NK-92 (cell line): ENCODE measurements at regions not wholly inside any gene's neighbourhood (a gene's known extent, or its start where the extent isn't known, plus 50 kb on each side); places are given as distances from the start of the nearest gene placed in this dataset.

Experiments
- DNase-seq: peaks from one replicate; lab custom pipeline; 2025; ENCODE audit not compliant: unreplicated experiment; lab: John Stamatoyannopoulos, UW

- no peak for DNase-seq
These were observed 205.9 kb downstream of the AUH start for GRCh38 chr9:91155746-91156376.

DNA sequence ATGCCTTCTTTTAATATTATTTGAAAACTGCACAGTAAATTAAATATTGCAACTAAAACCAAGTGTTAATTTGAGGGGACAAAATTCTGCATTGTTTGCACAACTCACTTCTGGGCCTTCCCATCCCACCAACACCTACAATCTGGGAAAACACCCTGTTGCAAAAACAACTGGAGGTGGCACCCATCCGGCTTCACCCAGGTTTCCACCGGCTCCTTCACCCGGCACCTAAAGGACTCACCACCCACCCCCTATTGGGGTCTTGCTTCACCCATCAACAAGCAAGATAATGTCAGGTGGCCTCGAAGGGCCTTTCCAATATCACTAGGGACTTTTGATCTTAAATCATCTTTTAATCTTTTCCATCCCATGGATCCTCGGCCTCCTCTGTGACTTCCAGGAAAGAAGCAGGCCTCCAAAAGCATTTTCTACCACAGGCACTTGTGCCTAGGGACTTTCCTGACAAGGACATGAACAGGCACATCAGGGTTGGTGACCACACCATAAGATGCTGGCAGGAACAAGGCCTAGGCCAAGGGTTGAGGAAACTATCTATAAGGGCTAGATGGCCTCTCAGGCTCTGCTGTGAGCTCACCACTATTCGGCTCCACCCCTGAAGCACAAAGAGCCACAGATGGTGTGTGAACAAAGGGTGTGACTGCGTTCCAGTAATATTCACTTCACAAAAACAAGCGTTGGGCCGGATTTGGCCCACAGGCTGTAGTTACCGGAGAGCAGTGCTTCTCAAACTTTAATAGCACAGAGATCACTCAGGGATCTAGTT is 205.1 kb downstream of the AUH start:
- no peak for DNase-seq

GRCh38 chr9:91157883-91158282 is 203.8 kb downstream of the AUH start:
- no peak for DNase-seq

DNA sequence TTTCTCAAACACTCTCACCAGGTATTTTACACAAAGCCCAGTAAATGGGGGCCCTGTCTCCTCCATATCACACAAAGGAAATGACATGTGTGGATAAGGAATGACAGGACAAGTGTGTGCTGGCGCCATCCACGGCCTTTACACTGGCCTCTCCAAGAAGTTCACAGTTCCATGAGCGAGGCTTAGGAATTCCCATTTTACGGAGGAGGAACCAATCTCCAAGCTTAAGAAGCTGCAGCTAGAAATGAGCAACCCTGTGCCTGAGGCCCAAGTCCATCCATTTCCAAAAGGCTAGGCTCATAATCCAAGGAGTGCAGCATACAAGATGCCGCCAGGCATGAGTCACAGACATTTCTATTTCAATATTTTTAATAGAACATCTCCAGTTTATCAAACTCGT is 203.4 kb downstream of the AUH start:
- no peak for DNase-seq

DNA sequence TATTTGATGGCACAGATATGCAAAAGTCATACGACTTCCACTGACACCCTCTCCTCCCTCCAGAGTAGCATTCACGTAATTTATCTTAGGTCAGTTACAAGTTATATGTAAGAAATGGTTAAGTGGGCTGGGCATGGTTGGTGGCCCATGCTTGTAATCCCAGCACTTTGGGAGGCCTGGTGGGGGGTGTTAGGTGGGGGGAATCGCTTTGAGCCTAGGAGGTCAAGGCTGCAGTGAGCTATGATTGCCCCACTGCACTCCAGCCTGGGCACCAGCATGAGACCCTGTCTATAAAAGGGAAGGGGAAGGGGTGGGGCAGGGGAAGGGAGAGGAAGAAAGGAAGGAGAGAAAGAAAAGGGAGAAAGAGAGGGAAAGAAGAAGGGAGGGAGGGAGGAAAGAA is 202.8 kb downstream of the AUH start:
- no peak for DNase-seq

DNA sequence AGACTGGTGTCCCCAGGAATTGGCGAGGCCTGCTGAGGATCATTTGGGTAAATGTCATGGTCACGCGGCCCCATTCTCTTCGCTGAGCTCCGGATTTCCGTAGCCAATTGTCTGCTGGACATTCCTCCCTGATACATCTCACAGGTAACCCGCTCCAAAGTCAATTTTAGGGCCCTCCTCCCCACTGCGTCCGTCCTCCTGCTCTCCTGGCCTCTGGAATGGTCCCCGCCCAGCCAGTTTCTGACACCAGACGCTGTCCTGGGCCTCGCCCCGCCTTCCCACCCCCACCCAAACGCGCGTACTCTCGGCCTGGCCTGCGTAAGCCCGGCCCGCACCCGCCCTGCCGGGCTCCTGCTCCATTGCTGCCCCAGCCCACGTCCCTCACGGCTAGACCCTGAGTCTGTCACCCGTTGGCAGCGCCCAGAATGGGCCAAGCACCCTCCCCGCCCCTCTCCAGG is 202.0 kb downstream of the AUH start:
- DNase-seq, result no peak

- DNase-seq, result no peak
These were observed 201.5 kb downstream of the AUH start for GRCh38 chr9:91160181-91160580.

- DNase-seq, result no peak
These were observed 200.9 kb downstream of the AUH start for GRCh38 chr9:91160599-91161464.

DNA sequence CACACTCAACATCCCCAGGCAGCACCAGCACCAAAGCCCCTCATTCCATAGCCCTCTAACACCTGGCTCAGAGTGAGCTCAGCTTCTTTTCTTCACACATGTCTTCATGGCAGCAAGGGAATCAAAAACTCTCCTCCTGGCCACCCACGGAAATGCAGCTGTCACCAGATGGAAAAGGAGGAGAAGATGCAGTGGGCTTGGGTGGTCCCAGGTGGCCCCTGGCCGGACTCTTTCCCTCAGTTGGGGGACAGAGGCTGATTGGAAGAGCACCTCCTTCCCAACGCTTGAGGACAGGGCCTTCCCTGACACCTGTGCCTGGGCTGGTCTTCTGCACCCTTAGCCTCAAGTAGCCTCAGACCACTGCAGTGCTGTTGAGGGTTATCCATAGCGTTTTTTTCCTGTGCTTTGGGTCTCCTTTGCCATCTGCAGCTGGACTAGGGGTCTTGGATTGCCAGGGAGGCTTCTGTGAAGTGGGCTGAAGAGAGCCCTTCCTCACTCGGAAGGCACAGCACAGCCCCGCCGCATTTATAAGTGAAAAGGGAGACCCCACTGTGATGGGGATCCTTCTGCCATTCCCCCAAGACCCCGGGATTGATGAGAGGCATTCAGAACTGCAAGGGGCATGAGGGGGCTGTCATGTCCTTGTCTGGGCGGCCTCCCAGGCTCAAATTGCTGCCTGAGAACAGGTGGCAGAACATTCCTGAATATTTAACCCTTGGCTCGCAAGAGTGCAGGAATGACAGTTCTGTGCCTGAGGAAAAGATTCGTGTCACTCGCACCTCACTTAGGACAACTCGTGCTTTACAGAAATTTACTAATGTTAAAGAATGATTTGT is 200.0 kb downstream of the AUH start:
- no peak for DNase-seq

DNA sequence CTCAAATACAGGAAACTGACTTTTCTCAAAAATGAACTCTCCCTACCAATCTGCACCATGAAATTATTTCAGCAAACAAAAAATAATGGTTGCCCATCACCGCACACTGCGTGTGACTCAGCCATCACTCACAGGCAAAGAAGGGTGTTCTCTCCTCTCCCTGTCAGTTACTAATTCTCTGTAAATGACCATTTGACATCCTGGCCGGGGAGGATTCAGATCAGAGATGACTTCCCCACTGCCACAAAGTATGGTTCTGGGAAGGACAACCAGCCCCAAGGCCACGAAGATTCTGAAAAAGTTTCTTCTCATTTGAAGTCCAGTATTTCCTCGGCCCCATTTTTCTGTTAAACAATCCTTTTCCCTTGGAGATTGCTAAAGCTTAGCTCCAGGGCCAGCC is 199.4 kb downstream of the AUH start:
- DNase-seq, result no peak

DNA sequence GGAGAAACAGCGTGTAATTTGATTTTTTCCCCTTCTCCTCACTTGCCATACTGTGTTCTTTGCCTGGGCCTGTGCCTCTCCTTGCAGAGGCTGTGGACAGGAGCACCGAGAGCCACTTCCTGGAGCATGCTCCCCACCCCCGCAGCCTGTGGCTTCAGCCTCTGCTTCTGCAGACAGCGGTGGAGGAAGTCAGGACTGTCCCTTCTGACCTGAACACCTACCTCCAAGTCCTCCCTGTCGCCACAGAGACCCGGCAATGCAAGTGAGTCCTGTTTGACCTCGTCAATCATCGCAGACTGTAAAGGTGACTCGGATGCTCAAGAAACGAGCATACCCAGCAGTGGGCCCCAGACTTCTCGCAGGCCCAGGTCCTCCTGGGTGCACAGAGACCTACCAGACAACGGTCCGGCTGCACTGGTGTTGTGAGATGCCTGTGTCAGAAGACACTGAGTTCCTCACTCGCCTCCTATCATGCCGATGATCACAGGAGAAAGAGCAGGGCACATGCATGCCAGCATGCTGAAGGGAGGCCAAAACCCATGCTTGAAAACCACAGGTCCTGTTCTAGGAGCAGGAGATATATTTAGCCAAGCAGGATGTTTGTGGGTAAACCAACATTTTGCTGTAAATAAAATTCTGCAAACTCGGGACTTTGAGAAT is 198.8 kb downstream of the AUH start:
- no peak for DNase-seq

DNA sequence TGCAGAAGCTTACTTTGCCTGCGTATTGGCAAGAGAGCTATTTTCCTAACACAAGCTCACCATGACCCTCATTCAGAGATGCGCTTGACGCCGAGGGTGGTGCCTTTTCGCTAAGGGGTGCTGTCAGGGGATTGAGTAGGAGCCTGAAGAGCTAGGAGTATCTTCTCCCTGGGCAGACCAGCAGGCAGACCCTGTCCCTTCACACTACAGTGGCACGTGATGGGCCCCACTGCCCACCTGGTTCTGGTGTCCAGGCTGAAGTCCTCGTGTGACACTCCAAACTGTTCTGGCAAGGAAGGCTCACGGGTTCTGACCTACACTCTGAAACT is 198.3 kb downstream of the AUH start:
- no peak for DNase-seq

GRCh38 chr9:91163773-91164471 is 197.8 kb downstream of the AUH start:
- DNase-seq, result no peak
